GM21737 (cell line): ENCODE measurements at regions not wholly inside any gene's neighbourhood (a gene's known extent, or its start where the extent isn't known, plus 50 kb on each side); places are given as distances from the start of the nearest gene placed in this dataset.
"Not testable (repeated sequence)": the region's sequence is repeated elsewhere in the genome, so short reads cannot be mapped to it uniquely, and the experiment has no call there.

Experiments used
- ATAC-seq: cut with Tn5 transposase; IDR thresholded peaks from one replicate; pipeline ENCODE4 v1.9.1; 2021; ENCODE audit warnings: mild to moderate bottlenecking, moderate library complexity; ENCODE audit not compliant: unreplicated experiment

GRCh38 chr2:234409590-234409989 lies 87.3 kb downstream of the ARL4C start:
- ATAC-seq, result no peak

DNA sequence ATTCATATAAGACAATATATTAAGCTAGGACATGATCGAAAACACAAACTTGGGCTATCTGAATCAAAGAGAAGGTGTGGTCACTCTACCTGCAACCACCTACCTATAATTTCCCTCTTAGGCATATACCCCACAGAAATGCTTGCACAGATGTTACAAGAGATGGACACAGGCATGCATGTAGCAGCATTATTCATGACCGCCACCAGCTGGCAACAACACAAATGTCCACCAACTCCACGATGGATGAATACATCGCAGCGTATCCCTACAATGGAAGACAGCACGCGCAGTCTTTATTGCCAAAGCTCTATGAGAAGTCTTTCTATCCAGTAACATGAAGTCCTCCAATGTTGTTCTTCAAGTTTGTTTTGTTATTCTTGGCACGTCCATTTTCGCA lies 90.8 kb downstream of the ARL4C start:
- ATAC-seq, result no peak

DNA sequence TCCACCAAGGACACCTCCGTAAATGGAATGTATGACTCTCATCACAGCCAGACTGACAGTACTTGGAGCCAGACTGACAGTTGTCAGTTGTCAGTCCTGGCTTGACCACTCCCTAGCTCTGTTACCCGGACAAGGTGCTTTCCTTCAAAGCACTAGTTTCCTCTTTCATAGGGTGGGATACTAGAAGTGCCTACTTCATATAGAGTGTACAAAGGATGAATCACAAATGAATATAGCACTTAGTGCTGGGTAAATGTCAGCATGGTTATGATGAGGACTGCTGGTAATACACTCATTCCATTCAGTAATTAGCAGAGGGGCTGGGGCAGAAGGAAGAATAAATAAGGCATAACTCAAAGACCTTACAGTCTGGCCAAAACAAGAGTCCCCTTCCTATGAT lies 91.4 kb downstream of the ARL4C start:
- no peak for ATAC-seq

GRCh38 chr2:234404957-234405356 lies 91.9 kb downstream of the ARL4C start:
- no peak for ATAC-seq

DNA sequence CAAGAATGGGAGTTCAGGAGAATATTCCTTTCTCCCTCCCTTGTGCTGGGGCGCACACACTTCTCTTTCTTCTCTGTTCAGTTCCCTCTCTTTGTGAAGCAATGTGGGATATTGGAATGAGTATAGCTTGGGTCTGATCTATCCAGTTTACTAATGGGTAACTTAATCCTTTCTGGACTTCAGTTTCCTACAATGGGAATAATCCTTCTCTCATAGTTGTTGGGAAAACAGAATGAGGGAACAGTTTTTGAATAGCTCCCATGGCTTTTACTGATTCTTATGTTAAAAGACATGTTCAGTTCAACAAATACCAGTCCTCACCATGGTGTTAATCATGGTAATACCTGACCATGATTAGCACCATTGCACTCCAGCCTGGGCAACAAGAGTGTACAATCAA lies 93.1 kb downstream of the ARL4C start:
- ATAC-seq, result no peak

DNA sequence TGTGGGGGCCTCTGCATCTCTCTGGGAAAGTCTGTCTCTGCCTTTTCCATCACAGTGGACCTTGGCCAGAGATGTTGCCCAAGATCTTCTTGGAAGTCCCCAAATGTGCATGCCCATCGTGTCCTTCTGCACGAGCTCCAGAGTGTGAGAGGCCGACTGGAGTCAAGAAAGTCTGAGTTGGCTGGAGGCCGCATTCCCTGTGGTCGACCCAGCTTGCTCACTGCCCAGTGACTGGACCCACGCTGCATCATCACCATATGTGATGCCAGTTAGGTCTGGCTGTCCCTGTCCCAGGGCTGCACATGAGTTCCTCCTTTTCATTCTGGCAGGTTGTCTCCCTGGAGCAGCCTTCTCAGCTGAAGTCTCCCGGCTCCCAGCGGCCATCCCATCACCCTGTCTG lies 93.8 kb downstream of the ARL4C start:
- no peak for ATAC-seq

DNA sequence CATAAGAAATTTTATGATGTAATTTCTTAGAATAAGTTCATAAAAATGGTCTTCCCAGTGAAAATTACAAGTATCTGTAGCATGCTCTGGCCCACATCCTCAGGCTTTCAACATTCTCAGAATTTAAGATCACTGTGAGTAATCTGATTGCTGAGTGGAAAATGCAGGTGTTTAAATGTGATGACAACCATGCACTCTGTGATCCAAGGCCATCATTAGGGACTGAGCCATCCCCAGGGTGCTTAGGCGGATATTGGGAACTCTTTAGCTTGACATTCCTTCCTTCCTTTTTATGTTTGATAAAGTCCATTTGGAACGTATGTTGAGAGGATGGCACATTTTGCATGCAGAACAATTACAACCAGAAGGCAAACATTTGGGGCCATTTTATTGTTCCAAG lies 95.5 kb downstream of the ARL4C start:
- ATAC-seq, result no peak

- no peak for ATAC-seq
Observed at GRCh38 chr2:234399451-234400246, 97.2 kb downstream of the ARL4C start.

GRCh38 chr2:234398531-234398930 lies 98.3 kb downstream of the ARL4C start:
- ATAC-seq, result no peak

DNA sequence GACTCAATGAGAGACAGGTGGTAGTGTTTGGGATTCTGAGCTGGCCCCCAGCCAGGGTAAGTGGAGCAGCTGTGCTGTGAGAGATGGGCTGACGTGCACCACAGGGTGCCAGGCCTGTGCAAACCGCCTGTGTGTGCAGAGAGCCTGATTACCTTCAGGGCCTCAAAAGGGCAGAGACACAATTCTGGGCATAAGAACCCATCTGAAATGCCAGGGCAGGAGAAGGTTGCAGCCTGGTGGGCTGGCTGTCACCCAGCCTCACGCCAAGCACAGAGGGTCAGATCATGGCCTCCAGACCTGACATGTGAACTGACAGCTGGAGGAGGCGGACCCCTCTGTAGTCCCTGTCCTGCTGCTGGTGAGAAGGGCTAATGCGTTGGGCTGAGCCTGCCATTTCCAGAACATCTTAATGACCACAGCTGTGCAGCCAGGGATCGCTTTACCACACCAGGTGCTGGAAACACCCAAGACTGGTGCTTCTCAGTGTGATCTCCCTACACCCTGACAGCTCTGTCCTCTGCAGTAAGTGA lies 100.9 kb downstream of the ARL4C start:
- ATAC-seq, result no peak

DNA sequence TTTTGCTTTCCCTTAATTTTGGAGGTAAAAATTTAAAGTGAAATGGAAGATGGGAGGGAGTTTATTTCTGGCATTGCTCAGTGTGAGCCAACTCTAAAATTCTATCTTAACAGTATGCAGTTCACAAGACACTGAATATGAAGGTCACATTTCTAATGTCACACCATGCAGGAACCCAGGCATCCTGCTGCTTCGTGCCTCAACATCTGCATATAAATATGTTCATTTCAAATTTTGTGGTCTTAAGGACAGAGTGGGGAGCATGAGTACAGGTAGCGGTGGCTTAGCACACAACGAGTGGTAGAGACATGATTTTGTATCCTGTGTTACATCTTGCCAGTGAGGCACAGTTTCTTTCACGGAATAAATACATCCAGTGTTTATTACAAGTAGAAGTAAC lies 102.4 kb downstream of the ARL4C start:
- ATAC-seq, result no peak

- ATAC-seq, result no peak
Observed at GRCh38 chr2:234393354-234393753, 103.5 kb downstream of the ARL4C start.

DNA sequence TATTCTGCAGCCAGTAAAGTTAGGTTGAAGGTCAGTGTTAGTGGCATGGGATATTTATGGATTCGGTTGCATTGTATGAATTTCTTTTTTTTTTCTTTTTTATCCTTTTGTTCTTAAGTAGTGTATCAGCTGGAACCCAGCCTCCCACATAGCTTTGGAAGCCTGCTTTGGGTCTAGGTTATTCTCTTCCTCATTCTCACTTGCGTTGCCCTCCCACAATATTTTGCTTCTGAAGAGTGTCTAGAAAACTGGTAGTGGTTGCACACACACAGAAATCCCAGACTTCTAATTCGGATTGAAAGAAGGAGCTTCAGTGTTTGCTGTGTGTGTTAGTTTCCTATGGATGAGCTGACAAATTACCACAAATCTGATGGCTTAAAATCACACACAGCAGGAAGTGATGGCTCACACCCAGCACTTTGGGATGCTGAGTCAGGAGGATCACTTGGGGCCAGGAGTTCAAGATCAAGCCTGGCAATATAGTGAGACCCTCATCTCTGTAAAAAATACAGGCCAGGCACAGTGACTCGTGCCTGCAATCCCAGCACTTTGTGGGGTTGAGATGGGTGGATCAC lies 104.8 kb downstream of the ARL4C start:
- ATAC-seq, result no peak

GRCh38 chr2:234391625-234392024 lies 105.3 kb downstream of the ARL4C start:
- ATAC-seq, result no peak

- not testable (repeated sequence) for ATAC-seq
Observed at GRCh38 chr2:234389661-234390060, 107.2 kb downstream of the ARL4C start.

DNA sequence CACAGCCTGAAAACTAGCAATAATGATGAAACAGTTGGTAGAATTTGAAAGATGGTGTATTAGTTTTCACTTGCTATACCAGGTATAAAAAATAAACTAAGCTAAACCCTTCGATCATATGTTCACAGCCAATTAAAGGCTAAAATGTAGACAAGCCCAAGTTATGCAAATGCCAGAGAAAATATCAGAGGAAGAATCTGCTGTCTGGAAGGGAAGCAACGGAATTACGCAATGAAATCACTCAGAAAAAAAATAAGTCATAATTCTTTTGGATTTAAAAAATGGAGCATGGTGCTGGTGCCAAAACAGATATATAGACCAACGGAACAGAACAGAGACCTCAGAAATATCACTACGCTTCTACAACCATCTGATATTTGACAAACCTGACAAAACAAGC lies 108.3 kb downstream of the ARL4C start:
- ATAC-seq, result no peak

DNA sequence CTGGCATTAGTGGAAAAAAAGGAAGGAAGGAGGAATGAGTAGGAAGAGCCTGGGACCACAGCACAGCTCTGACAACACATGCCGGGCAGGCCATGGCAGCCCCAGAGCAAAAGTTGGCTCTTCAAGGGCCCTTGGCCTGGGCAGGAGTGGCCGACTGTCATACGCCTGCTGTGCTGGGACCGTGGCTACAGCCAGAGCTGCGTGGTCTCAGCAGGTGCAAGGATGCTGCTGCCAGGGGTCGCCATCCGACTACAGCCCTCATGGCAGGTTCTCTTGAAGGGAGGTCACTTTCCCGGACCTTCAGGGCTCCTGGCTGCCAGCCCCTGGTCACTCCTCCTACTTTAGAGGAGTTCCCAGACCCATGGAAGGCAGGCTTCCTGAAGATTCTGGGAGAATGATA lies 109.9 kb downstream of the ARL4C start:
- ATAC-seq, result no peak

DNA sequence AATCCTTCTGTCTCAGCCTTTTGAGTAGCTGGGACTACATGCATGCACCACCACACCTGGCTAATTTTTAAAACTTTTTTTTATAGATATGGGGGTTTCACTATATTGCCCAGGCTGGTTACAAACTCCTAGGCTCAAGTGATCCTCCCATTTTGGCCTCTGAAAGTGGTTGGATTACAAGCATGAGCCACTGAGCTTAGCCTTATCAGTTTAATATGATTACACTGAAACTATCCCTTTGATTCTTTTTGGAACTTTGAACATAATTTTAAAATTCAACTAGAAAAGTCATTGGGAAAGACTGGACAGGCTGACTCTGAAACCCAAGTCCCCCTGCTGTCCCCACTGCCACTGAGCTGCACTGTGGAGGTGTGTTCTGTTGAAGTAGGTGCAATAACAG lies 114.8 kb downstream of the ARL4C start:
- no peak for ATAC-seq

- not testable (repeated sequence) for ATAC-seq
Observed at GRCh38 chr2:234378958-234379357, 117.9 kb downstream of the ARL4C start.

DNA sequence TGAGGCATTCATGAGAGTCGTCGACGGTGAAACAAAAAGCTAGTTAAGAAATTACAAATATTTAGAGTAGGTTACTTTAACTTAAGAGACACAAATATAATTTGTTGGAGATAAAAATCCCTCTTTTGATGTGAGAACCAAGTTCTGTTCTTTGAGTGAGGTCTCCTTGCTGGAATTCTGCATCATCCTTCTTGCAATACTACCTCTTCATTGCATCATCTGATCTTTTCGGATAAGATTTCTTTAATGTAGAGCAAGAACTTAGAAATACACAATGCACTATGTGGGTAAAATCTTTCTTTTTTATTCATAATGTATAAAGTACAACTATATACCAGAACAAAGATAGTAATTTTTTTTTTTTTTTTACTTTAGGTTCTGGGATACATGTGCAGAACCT lies 118.4 kb downstream of the ARL4C start:
- no peak for ATAC-seq

DNA sequence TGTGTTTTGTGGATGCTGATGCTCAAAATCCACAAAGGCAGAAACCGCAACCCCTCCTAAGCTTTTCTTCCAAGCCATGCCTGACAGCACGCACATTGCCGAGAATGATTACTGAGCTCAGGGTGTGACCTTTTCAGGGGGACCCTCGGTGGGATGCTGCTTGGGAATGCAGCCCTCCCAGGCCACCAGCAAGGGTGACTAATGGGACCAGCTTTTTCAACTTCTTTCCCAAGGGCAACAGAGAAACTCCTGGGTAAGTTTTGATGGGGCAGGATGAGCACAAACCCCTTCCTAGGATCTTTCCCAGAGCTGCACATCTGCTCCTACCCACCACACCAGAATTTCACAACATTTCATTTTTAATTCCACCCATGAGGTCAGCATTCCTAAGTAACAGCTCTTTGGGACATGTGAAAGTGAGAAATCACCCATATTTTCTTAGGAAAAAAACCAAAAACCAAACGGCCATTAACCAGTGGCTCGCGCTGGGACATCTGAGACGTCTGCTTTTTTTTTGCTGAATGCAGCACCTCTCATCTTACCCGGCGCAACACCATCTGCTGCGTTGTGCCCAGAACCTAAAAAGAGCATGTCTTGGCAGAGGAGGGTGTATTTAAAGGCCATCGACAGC lies 119.0 kb downstream of the ARL4C start:
- ATAC-seq, result no peak

- no peak for ATAC-seq
Observed at GRCh38 chr2:234376229-234376628, 120.7 kb downstream of the ARL4C start.
